G401.6 (cell line): ENCODE measurements at regions not wholly inside any gene's neighbourhood (a gene's known extent, or its start where the extent isn't known, plus 50 kb on each side); places are given as distances from the start of the nearest gene placed in this dataset.
A peak's percentile ranks its signal among the peaks of the same experiment; 100 is the strongest.

Source experiments
- FAIRE-seq: peaks from 2 replicates; lab custom pipeline; 2012; peaks lifted over from hg19 to GRCh38; lab: Jason Lieb, UNC

DNA sequence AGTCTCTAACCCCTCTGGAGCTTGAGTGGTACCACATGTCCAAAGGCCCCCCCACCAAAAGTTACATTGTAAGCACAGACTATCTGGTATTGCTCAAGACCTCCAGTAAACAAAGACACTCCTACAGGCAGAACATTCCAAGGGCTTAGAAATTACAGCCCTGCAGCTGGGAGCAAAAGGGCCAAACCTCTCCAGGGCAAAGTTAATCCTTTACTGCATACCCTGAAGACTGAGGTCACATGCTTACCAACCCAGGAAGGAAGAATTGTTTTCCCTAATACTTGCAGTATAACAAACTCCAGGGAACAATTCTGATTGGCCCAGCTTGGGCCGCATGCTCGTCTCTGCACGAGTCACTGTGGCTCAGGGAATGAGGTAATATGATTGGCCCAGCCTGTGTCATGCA, 266.1 kb upstream of the NR2F2 start:
- FAIRE-seq, result no peak

DNA sequence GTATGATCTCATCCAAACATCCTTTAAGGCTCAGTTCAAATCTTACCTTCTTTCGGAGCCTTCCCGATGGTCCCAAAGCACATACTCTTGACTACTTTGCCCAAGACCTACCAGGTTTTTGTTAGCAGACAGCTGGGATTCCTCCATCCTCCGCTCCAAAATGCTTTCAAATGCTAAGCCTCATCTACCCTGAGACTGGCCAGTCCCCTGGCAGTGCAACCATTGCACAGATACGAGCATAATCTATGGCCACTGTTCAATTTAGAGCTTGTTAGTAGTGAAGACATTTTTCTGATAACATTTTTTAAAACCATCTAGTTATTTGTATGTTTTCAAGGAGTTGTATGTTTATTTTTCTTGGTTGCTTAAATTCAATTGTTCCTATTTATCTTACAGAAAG, 264.4 kb upstream of the NR2F2 start:
- no peak for FAIRE-seq

DNA sequence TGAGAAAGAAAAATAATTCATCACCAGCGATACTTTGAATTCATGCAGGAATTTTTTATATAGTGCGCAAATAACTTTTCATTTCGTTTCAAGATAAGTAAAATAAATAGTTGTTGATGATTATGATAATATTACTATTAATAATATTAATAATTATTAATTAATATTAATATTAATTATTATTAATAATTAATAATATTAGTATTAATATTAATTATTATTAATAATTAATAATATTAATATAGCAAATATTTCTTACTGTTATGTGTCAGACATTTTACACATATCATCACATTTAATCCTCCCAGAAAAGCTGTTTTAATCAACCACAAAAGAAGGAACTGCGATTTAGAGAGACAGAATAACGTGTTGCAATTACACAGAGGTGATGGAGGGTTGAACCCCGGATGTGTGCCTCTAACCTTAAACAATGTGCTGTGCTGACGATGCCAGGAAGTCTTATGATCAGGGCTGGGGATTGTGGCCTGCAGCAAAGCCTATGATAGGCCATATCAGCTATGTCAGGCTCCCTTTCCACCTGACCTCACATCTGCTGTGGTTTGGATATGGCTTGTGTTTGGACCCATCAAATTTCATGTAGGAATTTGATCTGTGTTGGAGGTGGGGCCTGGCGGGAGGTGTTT, 263.5 kb upstream of the NR2F2 start:
- peak; percentile 87 for FAIRE-seq

DNA sequence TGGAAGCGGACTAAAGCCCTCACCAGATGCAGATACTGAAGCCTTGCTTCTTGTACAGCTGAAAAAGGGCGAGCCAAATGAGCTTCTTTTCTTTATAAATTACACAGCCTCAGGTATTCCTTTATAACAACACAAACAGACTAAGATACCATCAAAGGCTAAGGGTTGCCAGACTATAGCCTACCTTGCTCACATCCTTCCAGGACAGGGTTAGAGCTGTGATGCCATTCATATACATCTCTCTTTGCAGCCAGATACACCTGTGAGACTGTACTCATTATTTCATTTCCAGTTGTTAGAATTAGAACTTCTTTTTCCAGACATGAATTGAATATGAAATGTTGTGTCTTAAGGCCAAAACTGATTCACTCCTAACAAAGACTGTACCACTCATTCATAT, 262.8 kb upstream of the NR2F2 start:
- FAIRE-seq, result no peak

DNA sequence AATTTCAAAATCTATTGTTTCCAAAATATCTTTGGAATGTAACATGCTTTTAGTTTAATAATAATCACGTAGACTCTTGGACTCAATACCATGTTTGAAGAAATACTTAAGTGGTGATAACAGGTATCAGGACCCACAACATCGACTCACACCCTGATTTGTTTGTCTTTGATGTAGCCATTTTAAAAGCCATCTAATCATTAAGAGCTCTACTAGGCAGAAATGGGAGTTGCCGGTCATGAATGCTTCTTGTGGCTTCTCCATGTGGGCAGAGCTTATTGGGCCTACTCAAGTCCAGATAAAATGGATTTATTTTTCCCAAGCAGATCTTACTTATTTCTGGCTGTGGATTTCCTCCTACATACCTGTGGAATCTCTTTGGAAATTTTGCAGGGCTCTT, 261.6 kb upstream of the NR2F2 start:
- no peak for FAIRE-seq

DNA sequence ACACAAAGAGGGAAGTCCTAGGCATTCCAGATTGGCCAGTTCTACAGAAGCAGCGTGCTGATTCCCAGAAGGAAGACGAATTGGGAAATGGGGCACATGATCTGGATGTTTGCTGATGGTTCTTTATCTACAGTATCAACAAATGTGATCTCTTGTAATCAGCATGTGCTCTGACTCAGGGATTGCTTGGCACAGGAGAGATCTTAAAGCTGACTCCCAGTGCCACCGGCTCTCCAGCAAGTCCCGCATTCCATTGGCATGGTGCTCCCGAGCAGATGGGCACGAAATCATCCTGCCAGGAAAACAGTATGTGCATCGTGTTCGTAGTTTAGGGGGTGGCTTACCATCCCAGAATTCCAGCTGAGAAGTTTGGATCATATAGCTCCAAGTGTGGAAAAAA, 259.9 kb upstream of the NR2F2 start:
- no peak for FAIRE-seq

DNA sequence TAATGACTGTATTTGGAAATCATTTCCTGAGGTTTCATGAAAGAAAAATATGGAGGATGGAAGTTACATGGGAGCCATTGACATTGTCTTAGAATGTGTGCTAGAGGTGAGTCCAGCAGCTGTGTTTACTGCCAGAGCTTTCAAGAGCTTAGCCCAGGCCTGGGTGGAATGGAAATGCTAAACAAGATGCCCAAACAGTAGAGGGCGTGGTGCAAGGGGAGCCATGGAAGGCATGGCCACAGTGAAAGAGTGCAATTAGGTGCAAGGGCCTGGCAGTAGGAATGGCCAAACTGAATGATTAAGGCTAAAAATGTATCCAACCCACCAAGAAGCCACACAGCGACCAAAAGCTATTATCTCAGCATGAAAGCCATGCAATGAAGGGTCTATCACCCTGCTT, 257.7 kb upstream of the NR2F2 start:
- no peak for FAIRE-seq

DNA sequence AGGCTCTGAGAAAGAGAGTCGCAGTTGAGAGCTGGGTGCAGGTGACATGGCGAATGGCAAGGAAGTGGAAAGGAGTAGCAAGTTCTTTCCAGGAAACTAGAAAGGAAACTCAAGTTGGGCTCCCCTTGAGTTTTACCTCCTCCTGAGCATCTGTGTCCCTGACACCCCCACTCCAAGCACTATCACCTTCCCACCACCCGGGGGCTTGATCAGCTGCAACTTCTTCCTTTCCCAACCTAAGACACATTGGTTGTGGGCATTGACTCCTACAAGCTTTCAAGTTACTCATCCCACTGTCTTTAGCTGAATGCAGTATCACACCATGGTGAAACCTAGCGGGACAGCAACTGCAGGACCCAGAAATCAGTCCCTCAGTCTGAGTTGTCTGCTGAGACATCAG, 256.6 kb upstream of the NR2F2 start:
- no peak for FAIRE-seq

DNA sequence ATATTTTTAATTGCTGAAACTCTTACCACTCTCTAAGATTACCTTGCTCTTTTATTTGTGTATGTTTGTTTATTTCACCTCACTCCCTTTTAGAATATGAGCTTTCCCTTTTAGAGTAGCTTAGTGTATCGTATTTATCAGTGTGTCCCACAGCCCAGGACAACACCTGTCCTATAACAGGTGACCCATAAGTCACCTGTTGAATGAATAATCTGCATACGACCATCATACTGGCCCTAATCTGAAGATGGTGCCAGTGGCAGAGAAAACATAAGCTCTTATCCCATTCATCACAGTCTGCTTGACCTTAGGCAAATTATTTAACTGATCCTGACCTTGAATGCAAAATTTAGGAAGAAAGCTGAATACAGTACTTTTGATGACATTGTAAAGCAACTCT, 254.6 kb upstream of the NR2F2 start:
- no peak for FAIRE-seq

DNA sequence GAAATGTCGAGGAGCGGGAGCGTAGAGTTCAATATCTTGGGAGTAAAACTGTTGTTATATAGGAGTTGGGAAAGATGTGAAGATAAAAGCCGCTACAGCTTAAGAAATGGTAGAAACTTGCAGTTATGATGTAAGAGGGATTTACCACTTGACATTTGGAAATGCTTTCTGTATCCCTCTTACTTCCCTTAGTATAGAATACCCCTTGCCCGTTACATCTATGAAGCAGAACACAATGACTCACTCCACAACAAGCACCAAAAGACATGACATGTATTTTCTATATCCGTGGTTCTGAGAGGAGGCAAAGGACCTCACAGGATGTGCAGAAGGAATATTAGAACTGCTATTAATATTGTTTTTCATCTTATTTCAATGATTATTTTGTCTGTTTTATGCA, 254.2 kb upstream of the NR2F2 start:
- FAIRE-seq, result no peak

DNA sequence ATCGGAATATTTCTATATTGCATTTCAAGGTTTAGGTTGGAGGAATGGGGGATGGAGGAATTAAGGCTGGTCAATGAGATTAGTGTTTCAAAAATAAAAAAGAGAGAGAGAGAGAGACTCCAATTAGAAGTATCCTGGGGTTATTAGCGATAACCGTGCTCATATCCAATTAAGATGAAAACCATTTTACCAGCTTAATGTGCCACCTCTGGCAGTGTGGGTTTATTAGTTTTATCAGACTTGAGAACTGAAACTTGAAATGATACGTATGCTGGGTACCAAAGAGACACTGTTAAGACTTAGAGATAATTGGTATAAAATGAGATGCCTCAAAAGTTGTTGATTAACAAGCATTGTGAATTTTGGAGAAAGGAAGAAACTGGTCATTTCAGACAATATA, 251.5 kb upstream of the NR2F2 start:
- no peak for FAIRE-seq

DNA sequence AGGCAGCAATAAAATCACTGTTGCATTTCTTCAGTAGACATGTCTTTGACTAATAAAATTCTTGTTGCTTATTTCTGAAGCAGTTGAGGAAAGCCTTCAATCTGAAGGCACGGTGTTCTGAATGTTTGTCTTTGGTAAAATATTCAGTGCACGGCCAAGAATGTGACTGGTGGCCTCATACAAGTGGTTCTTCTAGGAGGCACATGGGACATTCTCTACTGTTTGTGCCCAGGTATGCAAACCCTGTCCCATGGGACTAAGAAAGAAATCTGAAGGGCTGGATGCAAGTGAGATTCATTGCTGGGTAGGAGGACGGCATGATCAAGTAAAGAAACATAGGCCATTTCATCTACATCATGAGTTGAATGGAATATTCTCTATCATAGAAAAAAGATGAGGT, 250.6 kb upstream of the NR2F2 start:
- FAIRE-seq, result no peak

DNA sequence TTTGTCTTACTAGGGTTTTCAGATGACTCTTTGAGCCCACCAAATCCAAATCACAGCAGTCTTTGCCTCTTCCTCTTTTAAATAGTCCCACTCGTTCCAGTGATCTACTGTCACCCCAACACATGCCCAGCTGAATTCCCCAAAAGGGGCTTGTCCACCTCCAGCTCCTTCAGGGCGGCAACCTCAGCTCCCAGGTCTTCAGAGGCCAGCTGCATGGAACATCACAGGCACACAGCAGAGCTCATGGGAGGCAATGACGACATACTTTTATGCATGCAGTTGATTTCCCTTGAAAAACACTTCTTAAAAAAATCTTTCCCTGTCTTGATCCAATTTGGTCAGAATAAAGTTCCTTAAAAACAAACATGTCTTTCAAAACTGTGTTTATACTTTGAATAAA, 244.3 kb upstream of the NR2F2 start:
- FAIRE-seq, result no peak

DNA sequence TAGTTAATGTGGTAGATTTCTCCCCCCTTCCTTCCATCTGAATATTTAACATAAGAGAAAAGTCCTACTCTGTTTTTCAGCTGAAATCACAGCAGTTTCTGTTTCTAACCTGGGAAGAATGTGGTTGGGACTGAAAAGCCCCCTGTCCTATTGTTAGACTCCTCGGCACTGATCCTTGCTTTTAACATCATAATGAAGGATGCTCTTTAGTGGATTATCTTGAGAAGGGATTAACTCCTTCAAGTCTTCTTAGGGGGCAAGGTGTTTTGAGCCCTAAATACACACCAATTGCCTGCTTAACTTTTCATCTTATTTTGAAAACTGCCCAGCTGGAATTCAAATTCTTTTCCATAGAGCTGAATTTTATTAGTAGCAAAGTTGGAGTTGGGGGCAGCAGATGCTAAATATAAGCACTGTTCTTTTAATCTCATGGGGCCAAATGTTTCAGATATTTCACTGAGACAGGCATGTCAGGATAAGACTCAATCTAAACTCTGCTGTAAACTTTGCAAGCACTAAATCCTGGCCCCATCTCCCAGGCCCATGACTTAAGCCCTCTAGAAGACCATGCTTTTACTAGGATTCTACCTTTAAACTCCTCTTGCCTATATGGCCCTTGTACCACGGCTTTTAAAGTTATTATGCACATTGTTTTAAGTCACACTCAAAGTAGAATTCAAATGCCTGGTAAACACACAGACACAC, 243.2 kb upstream of the NR2F2 start:
- FAIRE-seq, result no peak

DNA sequence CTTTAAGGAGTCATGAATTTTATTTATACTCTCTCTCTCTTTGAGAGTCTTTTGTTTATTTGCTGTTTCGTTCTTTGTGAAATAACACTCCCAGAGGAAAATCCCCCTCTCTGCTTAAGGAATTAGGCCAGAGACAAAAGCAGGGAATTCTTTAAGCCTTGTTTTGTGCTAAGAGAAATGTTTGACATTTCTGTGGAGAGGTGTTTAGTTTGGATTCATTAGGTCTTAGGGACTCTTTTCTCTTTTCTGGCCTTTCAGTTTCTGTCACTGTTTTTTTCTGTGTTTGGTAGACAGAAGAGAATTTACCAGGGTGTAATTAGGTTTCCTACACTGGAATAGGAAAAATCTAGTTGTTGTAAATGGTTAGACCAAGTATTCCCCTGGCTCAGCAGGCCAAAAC, 241.8 kb upstream of the NR2F2 start:
- FAIRE-seq, result no peak

DNA sequence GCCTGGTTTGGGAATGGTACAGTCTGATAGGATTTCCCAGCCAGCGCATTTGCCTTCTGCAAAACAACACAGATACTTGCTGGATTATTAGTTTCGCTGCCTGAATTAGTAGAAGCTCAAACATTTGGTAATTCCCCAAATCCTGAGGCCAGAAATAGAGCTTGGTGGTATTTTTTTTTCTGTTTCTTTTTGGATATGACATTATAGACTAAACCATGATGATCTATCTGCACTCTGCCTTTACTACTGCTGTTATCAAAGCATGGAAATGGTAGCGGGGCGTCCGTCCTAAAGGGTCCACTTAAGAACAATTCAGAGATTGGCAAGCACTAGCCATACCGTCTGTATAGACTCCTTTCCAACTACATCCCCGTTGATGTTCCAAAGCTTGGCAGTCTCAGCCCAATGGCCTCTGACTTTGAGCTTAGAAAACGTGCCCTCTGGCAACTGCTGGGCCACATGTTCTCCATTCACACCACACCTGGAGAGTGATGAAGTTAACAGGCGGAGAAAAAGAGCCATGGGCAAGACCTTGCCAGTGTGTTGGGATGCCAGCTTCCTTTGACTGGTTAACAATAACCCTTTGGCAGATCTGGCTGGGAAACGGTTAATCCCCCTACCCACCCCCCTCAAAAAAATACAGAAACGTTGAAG, 241.0 kb upstream of the NR2F2 start:
- no peak for FAIRE-seq

DNA sequence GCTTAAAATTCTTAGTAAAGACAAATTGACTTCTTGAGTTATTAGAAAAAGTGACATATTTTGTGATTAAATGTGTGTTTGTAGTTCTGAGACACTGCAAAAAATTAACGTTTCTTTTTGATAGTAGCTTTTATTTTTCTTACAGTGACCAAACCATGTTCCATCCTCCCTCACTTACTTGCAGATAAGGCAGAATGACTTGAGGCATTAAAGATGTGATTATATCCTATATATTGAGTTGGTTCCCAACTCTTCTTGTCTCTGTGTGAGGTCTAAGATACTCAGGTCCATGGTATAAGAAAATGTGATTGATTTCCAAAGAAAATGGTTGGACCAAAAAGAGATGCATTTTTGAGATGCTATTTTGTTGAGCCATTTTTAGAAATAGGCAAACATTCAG, 238.3 kb upstream of the NR2F2 start:
- FAIRE-seq, result no peak

DNA sequence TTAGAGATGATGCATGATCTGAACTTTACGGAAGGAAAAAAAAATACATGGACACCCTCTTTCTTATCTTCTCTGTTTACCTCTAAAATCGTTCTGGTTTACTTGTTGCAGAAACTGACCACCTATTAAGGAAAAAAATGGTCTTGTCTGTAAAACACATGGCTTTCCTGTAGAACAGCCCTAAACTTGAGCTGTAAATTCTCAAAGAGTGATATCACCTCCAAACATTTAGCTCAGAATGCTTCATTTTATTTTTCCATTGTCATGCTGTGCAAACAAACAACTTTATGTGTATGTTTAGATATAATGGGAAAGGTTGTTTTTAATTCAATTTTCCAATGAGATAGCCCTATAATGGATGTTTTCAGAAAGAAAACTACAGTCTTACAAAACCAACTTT, 237.4 kb upstream of the NR2F2 start:
- no peak for FAIRE-seq

DNA sequence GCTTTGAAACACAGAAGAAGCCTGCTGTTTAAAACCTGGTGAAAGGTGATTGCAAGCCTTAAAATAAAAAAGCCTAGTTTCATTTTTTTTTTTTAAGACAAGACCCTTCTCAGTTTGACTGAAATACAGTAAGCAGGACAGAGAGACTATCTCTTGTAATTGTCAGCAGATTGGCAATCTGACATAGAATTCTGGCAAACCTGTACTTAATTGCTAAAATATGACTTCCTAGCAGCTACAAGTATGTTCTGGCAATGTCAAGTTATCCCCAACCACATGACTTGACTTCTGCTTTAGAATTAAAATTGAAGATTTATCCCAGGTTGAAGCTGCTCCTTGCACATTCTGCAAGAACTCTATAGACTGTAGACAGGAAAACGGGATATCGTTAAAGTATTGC, 232.8 kb upstream of the NR2F2 start:
- FAIRE-seq, result no peak

DNA sequence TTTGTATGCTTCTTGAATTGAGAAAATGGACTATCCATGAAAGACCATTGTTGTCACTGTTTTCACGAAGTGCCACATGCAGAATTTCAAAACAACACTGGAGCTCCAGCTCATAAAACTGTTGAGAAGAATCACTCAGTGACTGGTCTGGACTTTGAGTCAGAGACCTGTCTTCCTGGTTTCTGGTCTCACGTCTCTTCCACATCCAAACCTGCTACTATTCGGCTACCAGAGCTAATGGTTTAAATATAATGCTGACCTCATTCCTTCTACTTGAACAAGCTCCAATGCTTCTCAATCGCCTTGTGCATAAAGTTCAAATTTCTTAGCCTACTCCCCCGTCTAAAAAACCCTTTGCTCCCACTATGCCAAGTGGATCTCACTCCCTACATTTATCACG, 227.9 kb upstream of the NR2F2 start:
- FAIRE-seq, result no peak

DNA sequence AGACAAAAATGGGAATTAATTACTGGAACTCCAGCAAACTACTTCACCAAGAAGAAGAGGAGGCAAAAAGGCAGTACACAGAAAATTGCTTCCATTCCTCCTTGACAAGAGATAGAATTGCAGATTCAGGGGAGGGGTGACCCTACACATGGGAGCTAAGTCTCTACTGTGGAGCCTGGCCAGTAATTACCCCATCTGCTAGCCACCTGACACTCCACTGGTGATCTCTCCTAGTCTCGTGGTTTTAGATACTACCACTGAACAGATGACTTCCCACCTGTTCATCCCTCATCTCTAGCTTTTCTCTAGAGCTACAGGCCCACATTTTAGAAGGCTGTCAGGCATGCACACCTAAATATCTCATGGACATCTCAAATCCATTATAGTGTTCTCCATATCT, 224.3 kb upstream of the NR2F2 start:
- no peak for FAIRE-seq

DNA sequence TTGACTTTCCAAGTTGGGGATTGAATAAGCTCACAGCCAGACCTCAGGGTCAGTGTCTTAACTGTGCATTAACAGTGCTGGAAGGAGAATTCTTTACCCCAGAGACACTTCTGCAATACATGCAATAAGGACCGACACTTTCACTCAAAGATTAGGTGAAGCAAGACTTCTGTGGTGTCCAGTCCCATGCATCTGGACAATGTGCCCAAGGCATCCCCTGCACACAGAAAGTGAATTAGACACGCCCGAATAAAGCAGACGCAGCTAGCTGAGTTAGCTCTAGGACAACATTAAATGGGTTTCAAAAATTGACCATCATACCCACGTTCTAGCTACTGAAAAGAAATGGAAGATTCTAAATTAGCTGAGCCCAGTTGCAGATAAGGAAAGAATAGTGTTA, 223.9 kb upstream of the NR2F2 start:
- no peak for FAIRE-seq

DNA sequence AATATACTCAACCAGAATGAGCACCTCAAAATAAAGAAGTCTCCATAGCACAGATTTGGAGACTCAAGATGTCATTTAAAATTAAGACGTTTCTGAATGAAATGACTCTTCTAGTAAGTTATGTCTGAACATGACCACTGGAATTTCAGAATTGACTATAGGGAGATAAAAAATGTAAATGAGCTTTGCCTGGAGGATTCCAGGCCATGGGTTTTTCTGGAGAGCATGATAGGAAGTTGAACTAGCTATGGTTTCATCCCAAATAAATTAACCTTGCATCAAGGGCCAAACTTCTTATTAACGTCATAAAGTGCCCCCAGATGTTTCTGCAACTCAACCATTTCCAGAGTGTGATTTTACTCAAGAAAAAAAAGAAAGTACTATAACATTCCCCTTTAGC, 222.6 kb upstream of the NR2F2 start:
- FAIRE-seq, result no peak

DNA sequence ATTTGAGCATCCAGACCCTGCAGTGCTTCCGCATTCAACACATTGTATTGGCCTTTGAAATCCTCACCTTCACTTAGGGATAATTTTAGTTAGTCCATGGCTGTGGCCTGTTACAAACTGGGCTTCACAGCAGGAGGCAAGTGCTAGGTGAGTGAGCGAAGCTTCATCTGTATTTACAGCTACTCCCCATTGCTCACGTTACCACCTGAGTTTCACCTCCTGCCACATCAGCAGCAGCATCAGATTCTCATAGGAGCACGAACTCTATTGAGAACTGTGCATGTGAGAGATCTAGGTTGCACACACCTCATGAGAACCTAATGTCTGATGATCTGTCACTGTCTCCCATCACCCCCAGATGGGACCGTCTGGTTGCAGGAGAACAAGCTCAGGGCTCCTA, 222.1 kb upstream of the NR2F2 start:
- FAIRE-seq, result no peak
